Coronary artery (tissue), 2 donors: ENCODE measurements at regions not wholly inside any gene's neighbourhood (a gene's known extent, or its start where the extent isn't known, plus 50 kb on each side); places are given as distances from the start of the nearest gene placed in this dataset.

ENCODE experiments used
- DNase-seq: peaks from one replicate; pipeline ENCODE4 v3.0.0-alpha.2; 2017; ENCODE audit warnings: low spot score
- H3K27ac ChIP-seq, 2 donors: fragments of 200-600 bp; sonication (generic); one replicate each; pipeline ENCODE4 v1.5.1; 2016 to 2019
- H3K4me3 ChIP-seq: fragments of 200-600 bp; sonication (generic); 2 replicates; pipeline ENCODE4 v1.5.1; 2016; ENCODE audit warnings: mild to moderate bottlenecking, moderate library complexity
- CTCF ChIP-seq: fragments of 200-600 bp; sonication (generic); IDR thresholded peaks from one replicate; pipeline ENCODE4 v1.5.1; 2019; ENCODE audit warnings: antibody characterized with exemption

- no peak for TF ChIP-seq CTCF
- no peak overlapping the region for H3K4me3 ChIP-seq
- DNase-seq: no peak
- no peak overlapping the region for H3K27ac ChIP-seq
Measured at GRCh38 chr5:36528588-36528987, 77.8 kb upstream of the SLC1A3 start.

GRCh38 chr5:36529142-36529541 is 77.3 kb upstream of the SLC1A3 start:
- no peak for DNase-seq
- no peak for TF ChIP-seq CTCF
- Histone ChIP-seq H3K27ac (no peak overlapping the region), H3K4me3 (no peak overlapping the region)

GRCh38 chr5:36530215-36530614 is 76.2 kb upstream of the SLC1A3 start:
- TF ChIP-seq CTCF: no peak
- no peak for DNase-seq
- Histone ChIP-seq H3K27ac (no peak overlapping the region), H3K4me3 (no peak overlapping the region)

GRCh38 chr5:36531401-36531800 is 75.0 kb upstream of the SLC1A3 start:
- H3K27ac ChIP-seq: no peak overlapping the region
- TF ChIP-seq CTCF: no peak
- H3K4me3 ChIP-seq: no peak overlapping the region
- DNase-seq: no peak

GRCh38 chr5:36535378-36535777 is 71.0 kb upstream of the SLC1A3 start:
- H3K27ac ChIP-seq: no peak overlapping the region
- TF ChIP-seq CTCF: no peak
- DNase-seq: no peak
- no peak overlapping the region for H3K4me3 ChIP-seq

- Histone ChIP-seq H3K27ac (no peak overlapping the region), H3K4me3 (no peak overlapping the region)
- no peak for DNase-seq
- TF ChIP-seq CTCF: no peak
Measured at GRCh38 chr5:36535859-36536615, 70.4 kb upstream of the SLC1A3 start.

- DNase-seq: no peak
- no peak overlapping the region for H3K4me3 ChIP-seq
- TF ChIP-seq CTCF: no peak
- H3K27ac ChIP-seq: no peak overlapping the region
Measured at GRCh38 chr5:36536616-36537005, 69.8 kb upstream of the SLC1A3 start.
